ENCODE measurements at regions not wholly inside any gene's neighbourhood (a gene's known extent, or its start where the extent isn't known, plus 50 kb on each side); places are given as distances from the start of the nearest gene placed in this dataset.

GRCh38 chr17:5789528-5789927 lies 205.2 kb upstream of the NLRP1 start:
- DNase-seq, result no peak

GRCh38 chr17:5793157-5793556 lies 208.8 kb upstream of the NLRP1 start:
- no peak for DNase-seq

GRCh38 chr17:5793899-5794298 lies 209.6 kb upstream of the NLRP1 start:
- DNase-seq, result no peak

GRCh38 chr17:5794385-5794784 lies 210.1 kb upstream of the NLRP1 start:
- DNase-seq, result no peak

- no peak for DNase-seq
Observed at GRCh38 chr17:5794881-5795506, 210.7 kb upstream of the NLRP1 start.

GRCh38 chr17:5797447-5798050 lies 213.2 kb upstream of the NLRP1 start:
- no peak for DNase-seq

- DNase-seq, result no peak
Observed at GRCh38 chr17:5798094-5798493, 213.8 kb upstream of the NLRP1 start.

GRCh38 chr17:5800131-5800530 lies 215.8 kb upstream of the NLRP1 start:
- no peak for DNase-seq

GRCh38 chr17:5800646-5801045 lies 216.3 kb upstream of the NLRP1 start:
- no peak for DNase-seq

GRCh38 chr17:5804251-5804650 lies 219.9 kb upstream of the NLRP1 start:
- no peak for DNase-seq

GRCh38 chr17:5809056-5809455 lies 224.7 kb upstream of the NLRP1 start:
- DNase-seq, result no peak

- DNase-seq, result no peak
Observed at GRCh38 chr17:5809580-5810188, 225.4 kb upstream of the NLRP1 start.

- DNase-seq, result no peak
Observed at GRCh38 chr17:5812590-5812989, 228.3 kb upstream of the NLRP1 start.

- DNase-seq, result no peak
Observed at GRCh38 chr17:5813357-5813756, 229.0 kb upstream of the NLRP1 start.

GRCh38 chr17:5815396-5815795 lies 231.1 kb upstream of the NLRP1 start:
- no peak for DNase-seq

GRCh38 chr17:5816491-5817070 lies 232.3 kb upstream of the NLRP1 start:
- no peak for DNase-seq

- DNase-seq, result no peak
Observed at GRCh38 chr17:5817475-5818395, 233.4 kb upstream of the NLRP1 start.

GRCh38 chr17:5819396-5819795 lies 235.1 kb upstream of the NLRP1 start:
- no peak for DNase-seq

- no peak for DNase-seq
Observed at GRCh38 chr17:5819921-5820685, 235.8 kb upstream of the NLRP1 start.

GRCh38 chr17:5820721-5821456 lies 236.6 kb upstream of the NLRP1 start:
- DNase-seq, result no peak

GRCh38 chr17:5821803-5822202 lies 237.5 kb upstream of the NLRP1 start:
- no peak for DNase-seq
